ENCODE measurements at regions not wholly inside any gene's neighbourhood (a gene's known extent, or its start where the extent isn't known, plus 50 kb on each side); places are given as distances from the start of the nearest gene placed in this dataset.
A peak's percentile ranks its signal among the peaks of the same experiment; 100 is the strongest.

- Histone ChIP-seq H3K27ac (peak overlapping the region in 2 of 4 donors; percentile 71 to 87), H3K9me3 (no peaks in the 10 kb centered on the region), H3K4me3 (no peak overlapping the region), H3K36me3 (no peaks in the 10 kb centered on the region), H3K27me3 (no peaks in the 10 kb centered on the region), H3K4me1 (peaks cover 0 to 47% (median 30%) of the 10 kb centered on the region in 4 donors)
- intact Hi-C loops (cut with DNase I; ENCODE audit: low total_unique reads) (no loop called here), in situ Hi-C loops (cut with MboI; ENCODE audit: low pct_ligation_motif_present in 1 of 4, low pct_unique_long_range_greater_than_20kb in 1 of 4, low sequenced_read_pairs in 3 of 4) (no loop called here)
- TF ChIP-seq POLR2A (IDR thresholded peaks at IDR 0.05), result no peak
- TF ChIP-seq POLR2AphosphoS5 (IDR thresholded peaks at IDR 0.05), result no peak
- TF ChIP-seq CTCF (IDR thresholded peaks at IDR 0.05), result no peak
- no peak for TF ChIP-seq EP300 (IDR thresholded peaks at IDR 0.05; ENCODE audit: low read depth)
- WGBS, 2 donors (ENCODE audit: low coverage in 1 of 2), result 52 to 86% methylated on average over 1 to 4 of the region's 4 CpGs
- no peak for DNase-seq
These were observed 336.9 kb downstream of the BCL11A start for GRCh38 chr2:60216452-60216995.

- no peaks in the 10 kb centered on the region for H3K27me3 ChIP-seq
- in situ Hi-C loops (cut with MboI; ENCODE audit: low pct_ligation_motif_present in 1 of 4, low pct_unique_long_range_greater_than_20kb in 1 of 4, low sequenced_read_pairs in 3 of 4), result no loop called here
- 33 to 51% methylated on average over 2 to 17 of the region's 17 CpGs for WGBS, 2 donors (ENCODE audit: low coverage in 1 of 2)
- TF ChIP-seq EP300 (IDR thresholded peaks at IDR 0.05; ENCODE audit: low read depth) (no peak), CTCF (IDR thresholded peaks at IDR 0.05) (no peak), POLR2A (IDR thresholded peaks at IDR 0.05) (no peak), POLR2AphosphoS5 (IDR thresholded peaks at IDR 0.05) (no peak)
- peak; percentile 62 for DNase-seq
- peak overlapping the region; percentile 60 to 87 (median 75) for H3K27ac ChIP-seq
- H3K4me3 ChIP-seq, result peak overlapping the region in 1 of 4 donors; percentile 20
- H3K9me3 ChIP-seq, result no peaks in the 10 kb centered on the region
- H3K4me1 ChIP-seq, result peaks cover 0 to 47% (median 30%) of the 10 kb centered on the region in 4 donors
- intact Hi-C loops (cut with DNase I; ENCODE audit: low total_unique reads), result no loop called here
- H3K36me3 ChIP-seq, result no peaks in the 10 kb centered on the region
These were observed 338.0 kb downstream of the BCL11A start for GRCh38 chr2:60215386-60215901.

GRCh38 chr2:60214626-60214875 is 338.9 kb downstream of the BCL11A start:
- in situ Hi-C loops (cut with MboI; ENCODE audit: low pct_ligation_motif_present in 1 of 4, low pct_unique_long_range_greater_than_20kb in 1 of 4, low sequenced_read_pairs in 3 of 4), result no loop called here
- intact Hi-C loops (cut with DNase I; ENCODE audit: low total_unique reads), result no loop called here
- no peaks in the 10 kb centered on the region for H3K9me3 ChIP-seq

More at GRCh38 chr2:60214626-60214875, 338.9 kb downstream of the BCL11A start:
- no peak for DNase-seq
- H3K36me3 ChIP-seq, result no peaks in the 10 kb centered on the region
- no peaks in the 10 kb centered on the region for H3K27me3 ChIP-seq
- H3K4me3 ChIP-seq, result no peak overlapping the region
- TF ChIP-seq EP300 (IDR thresholded peaks at IDR 0.05; ENCODE audit: low read depth) (no peak), CTCF (IDR thresholded peaks at IDR 0.05) (no peak), POLR2A (IDR thresholded peaks at IDR 0.05) (no peak), POLR2AphosphoS5 (IDR thresholded peaks at IDR 0.05) (no peak)
- H3K4me1 ChIP-seq, result peaks cover 0 to 47% (median 30%) of the 10 kb centered on the region in 4 donors
- H3K27ac ChIP-seq, result peak overlapping the region in 3 of 4 donors; percentile 60 to 87 (median 79)

Measured in transverse colon (tissue), 4 donors.